HG03066 (cell line): ENCODE measurements at regions not wholly inside any gene's neighbourhood (a gene's known extent, or its start where the extent isn't known, plus 50 kb on each side); places are given as distances from the start of the nearest gene placed in this dataset.
"Not testable (repeated sequence)": the region's sequence is repeated elsewhere in the genome, so short reads cannot be mapped to it uniquely, and the experiment has no call there.

Source experiments
- ATAC-seq: cut with Tn5 transposase; IDR thresholded peaks from one replicate; pipeline ENCODE4 v1.9.1; 2021; ENCODE audit warnings: low read depth; ENCODE audit not compliant: unreplicated experiment

DNA sequence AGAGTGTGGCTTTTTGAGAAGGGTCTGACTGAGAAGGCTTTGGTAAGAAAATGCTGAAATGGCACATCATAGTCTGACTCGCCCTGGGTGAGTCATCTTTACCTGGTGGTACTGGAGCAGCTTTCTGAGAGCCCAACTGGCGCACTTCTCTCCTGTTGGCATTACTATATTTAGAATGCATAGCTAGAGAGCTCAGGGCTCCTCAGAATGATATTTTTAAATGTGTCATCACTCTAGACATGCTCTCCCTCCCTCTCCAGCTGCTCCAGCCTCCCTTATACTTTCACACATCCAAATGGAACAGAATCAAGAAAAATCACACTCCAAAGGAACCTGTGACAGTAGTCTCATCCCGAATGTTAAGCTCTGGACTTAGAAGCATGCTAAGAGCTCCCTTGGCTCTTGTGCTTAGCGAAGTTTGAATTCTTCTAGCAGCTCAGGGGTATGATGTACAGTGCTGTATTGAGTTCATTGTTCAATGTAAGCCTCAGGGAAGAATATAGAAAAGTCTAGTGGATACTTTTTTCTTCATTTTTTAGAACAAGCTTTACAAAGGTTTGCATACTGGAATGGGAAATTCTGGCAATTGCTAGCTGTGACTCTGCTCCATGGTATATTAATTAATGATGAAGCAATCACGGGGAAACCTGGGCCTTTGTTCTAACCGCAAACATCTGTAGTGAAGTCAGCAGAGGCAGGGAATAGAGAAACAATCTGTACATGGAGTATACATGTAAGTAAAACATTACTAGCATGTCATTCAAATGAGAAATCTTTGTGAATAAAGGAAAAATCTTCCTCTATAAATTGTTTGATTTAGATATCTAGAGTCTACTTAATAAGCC, 751.2 kb upstream of the NRXN1 start:
- ATAC-seq = no peak

DNA sequence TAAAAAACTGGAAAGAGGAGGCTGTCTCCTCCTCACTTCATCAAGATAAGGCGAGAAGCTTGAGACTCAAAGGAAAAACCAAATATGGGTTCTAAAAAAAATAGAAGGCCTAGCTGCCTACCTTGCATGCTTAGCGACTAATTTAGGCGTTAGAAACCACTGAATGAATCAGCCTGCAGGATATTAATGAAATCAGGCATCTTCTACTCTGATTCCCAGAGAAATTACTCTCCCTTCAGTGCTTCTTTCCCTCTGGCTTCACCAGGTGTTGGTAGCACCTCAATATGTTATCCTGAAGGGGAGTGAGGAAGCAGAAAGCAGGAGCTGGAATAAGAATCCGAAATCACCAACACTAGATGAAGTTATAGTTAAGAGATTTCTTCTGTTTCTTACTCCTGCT, 749.8 kb upstream of the NRXN1 start:
- ATAC-seq = no peak

DNA sequence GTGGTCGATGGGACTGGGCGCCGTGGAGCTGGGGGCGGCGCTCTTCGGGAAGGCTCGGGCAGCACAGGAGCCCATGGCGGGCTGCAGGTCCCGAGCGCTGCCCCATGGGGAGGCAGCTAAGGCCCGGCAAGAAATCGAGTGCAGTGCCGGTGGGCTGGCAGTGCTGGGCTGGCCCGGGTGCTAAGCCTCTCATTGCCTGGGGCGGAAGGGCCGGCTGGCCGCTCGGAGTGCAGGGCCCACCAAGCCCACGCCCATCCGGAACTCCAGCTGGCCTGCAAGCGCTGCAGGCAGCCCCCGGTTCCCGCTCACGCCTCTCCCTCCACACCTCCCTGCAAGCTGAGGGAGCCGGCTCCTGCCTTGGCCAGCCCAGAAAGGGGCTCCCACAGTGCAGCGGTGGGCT, 748.4 kb upstream of the NRXN1 start:
- no peak for ATAC-seq

DNA sequence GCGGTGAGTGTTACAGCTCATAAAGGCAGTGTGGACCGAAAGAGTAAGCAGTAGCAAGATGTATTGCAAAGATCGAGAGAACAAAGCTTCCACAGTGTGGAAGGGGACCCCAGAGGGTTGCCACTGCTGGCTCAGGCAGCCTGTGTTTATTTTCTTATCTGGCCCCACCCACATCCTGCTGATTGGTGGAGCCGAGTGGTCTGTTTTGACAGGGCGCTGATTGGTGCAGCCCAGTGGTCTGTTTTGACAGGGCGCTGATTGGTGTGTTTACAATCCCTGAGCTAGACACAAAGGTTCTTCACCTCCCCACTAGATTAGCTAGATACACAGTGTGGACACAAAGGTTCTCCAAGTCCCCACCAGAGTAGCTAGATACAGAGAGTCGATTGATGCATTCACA, 747.8 kb upstream of the NRXN1 start:
- not testable (repeated sequence) for ATAC-seq

DNA sequence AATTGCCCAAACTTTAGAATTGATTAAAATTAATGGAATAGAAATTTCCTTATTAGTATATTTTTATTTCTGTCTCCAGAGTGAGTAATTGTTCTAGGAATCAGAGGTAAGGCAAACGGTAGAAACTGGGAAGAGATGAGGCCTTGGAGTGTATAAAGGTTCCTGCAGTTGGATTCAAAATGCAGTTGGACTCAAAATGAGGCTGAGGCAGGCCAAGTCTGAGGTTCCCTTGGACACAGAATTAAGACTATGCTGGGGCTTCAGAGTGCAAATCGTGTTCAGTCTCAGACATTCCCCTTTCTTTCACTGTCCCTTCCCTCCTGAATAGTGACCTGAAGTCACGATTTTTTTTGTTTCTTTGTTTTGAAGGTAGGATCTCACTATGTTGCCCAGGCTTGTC, 746.9 kb upstream of the NRXN1 start:
- ATAC-seq = no peak

DNA sequence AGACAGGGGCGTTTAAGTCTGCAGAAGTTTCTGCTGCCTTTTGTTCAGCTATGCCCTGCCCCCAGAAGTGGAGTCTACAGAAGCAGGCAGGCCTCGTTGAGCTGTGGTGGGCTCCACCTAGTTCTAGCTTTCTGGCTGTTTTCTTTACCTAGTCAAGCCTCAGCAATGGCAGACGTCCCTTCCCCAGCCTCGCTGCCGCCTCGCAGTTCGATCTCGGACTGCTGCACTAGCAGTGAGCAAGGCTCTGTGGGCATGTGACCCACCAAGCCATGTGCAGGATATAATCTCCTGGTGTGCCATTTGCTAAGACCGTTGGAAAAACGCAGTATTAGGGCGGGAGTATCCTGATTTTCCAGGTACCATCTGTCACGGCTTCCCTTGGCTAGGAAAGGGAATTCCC, 742.7 kb upstream of the NRXN1 start:
- ATAC-seq = not testable (repeated sequence)

DNA sequence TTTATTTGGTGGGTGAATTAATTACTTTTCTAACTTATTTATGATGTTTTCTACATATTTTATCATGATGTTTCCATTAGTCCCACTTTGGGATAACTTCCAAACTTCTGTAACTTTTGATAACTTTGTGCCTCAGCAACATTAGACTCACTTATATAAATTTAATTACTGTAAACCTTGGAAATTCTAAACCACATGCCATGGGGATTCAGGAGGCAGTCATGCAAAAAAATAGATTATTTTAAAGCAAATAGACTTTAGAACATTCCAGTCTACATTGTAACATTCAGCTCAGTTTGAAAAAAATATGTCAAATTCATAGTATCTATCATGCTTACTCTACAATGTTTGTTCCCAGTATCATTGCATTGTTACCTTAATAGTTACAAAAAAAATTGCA, 728.5 kb upstream of the NRXN1 start:
- no peak for ATAC-seq

DNA sequence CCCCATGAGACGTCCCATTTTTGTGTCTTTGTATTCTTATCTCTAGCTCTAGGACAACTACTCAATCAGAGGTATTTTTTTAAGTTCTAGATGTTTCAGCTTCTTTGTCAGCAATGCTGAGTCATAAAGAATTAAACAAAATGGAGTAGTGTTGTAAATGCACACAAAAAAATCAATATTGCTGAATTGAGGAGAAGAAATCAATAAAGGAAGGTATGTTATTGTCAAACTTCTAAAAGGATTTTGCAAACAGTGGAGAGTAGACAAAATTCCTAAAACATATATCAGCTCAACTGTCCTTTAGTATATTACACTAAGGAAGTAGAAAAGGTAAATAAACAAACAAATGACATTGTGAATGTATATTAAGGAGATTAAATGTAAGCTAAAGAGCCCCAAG, 726.1 kb upstream of the NRXN1 start:
- no peak for ATAC-seq

DNA sequence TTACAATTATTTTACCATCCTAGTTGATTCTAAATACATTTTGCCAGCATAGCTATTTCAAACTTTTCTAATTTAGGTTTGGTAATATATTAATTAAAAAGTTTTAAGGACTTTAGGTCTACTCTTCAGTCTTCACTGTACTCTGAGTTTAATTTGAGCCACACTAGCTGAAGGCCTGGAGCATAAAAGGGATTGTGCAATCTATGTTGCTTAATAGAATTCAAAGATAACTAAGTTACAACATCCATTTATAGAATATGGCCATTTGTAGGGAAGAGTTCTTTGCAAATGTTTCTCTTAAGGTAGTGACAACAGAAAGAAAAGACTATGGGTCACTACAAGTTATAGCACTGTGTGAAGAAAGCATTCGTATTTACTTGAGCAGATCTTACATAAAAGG, 702.2 kb upstream of the NRXN1 start:
- no peak for ATAC-seq

DNA sequence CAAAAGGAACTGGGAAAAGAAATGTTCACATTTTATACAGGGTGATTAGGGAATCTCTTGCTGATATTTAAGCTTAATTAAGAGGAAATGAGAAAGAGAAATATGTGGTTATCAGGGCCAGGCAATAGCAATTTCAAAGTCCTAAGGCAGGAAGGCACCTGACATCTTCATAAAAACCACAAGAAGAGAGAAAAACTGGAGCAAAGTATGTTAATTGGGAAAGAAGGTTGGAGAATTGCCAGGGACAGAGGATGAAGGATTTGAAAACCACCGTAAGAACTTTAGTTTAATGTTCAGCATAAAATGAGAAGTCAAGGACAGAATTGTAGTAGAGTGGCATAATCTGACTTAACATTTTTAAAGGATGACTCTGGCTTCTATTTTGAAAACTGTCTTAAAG, 691.8 kb upstream of the NRXN1 start:
- no peak for ATAC-seq

DNA sequence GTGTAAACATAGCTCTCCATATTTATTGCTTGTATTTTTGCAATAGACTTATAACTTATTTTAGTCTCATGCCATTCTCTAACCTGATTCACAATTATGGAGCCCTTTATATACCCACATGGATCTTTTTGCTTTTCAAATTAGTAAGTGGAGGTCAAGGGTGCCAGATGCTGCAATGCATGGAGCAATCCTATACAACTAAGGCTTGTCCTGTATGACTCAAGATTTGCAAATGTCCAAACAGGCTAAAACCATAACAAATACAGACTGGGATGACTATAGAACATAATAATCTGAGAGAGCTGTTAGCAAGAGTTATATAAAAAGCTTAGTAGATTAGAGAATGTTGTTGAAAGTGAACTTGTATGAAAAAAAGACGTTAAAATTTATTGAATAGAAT, 690.4 kb upstream of the NRXN1 start:
- ATAC-seq = no peak

DNA sequence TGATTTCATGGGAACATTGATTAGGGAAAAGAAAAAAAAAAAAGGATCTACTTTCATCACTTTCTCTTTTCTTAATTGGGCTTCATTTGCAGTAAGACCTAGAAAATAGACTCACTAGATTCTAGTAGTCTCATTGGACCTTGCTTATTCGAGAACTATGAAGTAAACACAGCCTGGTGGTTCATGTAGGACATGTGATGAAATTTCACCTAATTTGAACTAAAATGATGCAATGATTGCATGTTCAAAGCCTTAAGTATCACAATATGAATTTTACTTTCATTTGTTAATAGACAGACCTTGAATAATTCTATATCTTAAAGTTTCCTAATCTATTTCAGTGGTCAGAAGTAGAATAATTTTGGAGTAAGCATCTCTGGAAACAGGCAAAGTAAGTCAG, 688.9 kb upstream of the NRXN1 start:
- no peak for ATAC-seq

DNA sequence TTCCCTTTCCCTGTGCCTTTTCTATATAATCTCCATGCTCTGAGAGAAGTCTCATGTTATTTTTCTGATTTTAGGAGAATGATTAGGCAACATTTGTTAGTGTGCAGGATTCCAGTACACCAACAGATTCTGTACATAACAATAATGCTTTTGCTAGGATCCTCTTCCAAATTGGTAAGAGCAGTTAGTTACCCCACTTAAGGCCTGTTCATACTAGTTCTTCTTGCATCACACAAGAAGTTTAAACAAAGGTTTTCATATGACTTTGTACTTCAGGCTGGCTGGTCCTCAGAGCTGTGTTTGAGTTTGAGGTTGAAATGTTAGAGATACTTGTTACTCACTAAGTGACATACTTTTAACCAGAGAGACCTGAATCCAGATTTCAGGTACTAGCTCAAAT, 686.9 kb upstream of the NRXN1 start:
- no peak for ATAC-seq

DNA sequence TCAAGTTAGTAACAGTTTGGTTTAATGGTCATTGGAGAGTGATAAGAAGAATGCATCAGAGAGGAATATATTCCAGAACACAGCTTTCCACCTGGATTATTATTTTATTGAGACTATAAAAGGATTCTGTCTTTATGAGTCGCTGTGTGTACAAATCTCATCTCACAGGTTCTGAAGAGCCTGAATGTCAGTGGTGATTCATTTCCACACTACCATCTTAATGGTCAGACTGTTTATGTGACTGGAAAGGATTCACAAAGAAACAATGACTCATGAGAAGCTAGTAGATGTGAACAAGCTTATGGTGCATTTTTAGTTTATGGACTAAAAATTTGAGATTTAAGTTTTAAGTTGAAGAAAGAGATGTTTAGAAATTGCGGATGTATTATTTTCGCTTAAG, 685.4 kb upstream of the NRXN1 start:
- ATAC-seq = no peak

DNA sequence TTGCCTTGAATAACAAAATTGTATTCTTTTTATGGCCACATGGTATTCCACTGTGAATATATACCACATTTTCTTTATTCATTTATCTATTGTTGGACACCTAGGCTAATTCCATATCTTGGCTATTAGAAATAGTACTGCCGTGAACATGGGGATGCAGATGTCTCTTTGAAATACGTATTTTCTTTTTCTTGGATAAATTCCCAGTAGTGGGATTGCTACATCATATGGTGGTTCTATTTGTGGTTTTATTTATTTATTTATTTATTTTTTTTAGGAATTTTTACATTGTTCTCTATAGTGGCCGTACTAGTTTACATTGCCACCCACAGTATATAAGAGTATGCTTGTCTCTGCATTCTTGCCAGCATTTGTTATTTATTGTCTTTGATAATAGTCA, 679.8 kb upstream of the NRXN1 start:
- no peak for ATAC-seq

DNA sequence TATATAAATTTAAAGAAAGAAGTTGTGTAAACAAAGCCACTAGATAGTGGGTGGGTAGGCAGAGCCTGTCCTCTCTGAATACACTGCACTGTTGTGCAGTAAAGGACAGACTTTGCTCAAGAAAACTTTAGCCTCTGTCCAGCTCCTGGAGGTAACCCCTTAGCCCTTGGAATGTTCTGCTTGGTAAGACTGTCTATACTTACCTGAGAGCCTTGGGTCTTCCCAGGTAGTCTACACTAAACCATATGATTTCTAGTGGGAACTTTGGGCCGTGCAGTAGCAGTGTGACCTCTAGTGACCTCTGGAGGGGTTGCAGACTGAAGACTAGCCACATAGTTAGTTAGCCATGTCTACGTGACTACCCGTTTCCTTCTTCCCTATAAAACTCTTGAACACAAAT, 678.3 kb upstream of the NRXN1 start:
- ATAC-seq = no peak

DNA sequence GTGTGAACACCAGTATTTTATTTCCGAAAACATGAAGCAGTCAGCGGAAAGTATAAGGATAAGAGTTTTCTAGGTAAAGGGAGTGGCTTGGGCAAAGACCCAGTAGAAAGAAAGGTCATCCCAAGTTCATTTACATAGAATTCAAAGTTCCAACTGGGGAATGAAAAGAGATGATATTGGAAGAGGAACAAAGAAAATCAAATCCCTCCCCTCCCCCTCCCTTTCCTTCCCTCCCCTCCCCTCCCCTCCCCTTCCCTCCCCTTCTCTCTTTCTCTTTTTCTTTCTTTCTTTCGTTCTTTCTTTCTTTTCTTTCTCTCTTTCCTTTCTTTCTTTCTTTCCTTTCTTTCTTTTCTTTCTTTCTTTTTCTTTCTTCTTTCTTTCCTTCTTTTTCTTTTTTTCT, 675.7 kb upstream of the NRXN1 start:
- no peak for ATAC-seq

DNA sequence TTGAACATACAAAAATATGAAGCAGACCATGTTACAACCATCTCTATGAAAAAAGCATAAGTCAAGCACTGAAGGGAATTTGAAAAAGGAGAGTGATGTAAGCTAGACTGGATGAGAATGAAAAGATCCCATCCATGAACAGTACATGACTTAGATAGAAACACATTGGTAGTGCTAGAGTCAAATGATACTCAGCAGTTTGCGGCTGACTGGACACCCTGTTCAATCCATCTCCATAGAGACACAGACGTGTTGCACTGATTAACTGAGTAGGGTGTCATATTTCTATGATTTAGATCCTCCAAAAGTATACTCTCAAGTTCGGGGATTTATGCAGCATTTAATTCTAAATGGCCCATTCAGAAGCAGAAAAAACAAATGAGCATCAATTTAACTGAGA, 674.3 kb upstream of the NRXN1 start:
- ATAC-seq = no peak

DNA sequence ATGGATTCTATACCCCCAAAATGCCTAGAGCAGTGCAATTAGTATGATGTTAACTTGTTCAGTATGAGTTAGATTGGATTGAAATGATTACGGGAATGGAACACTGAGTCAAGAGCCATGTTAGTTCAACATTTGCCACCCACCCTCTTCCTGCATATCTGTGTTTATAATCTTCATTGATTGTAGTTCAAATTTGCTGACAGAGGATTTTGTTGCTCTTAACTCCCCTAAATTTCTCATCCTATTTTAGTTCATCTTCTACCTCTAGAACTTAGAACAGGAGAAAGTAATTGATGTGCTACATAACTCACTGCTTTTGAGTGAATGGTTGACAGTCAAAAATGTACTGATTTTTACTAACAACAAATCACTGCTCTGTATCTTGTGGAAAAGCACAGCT, 673.5 kb upstream of the NRXN1 start:
- ATAC-seq = no peak

DNA sequence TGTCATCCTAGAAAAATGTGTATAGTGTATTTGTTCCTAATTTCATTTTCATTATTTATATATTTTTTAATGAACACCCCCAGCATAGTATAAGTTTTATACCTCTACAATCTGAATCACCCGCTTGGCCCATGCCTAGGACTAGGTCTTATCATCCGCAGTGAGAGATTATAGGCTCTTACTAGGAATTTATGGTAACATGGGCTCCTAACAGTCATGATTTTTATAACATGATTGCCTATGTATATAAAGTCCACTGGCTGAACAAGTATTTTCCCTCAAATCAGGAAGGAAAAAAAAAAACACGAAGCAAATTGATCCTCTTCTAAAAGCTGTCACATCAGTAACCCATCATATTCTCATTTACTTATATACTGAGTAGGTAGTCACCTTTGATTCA, 666.1 kb upstream of the NRXN1 start:
- no peak for ATAC-seq

DNA sequence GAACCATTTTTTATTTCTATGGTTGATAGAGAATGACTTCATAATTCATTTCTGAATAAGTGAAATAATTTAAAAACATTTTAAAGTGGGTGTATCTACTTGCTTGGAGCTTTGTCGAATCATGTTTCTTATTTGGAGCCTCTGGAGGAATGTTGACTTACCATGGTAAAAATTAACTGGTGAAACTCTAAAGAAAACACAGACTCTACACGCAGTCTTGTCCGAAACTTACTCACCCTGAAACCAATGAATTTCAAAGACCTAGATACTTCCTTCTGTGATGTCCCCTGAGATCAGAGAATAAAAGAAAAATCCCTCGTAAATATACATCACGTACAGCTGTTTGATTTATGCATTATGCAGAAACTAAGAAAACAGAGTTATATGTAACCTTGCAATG, 665.2 kb upstream of the NRXN1 start:
- no peak for ATAC-seq

DNA sequence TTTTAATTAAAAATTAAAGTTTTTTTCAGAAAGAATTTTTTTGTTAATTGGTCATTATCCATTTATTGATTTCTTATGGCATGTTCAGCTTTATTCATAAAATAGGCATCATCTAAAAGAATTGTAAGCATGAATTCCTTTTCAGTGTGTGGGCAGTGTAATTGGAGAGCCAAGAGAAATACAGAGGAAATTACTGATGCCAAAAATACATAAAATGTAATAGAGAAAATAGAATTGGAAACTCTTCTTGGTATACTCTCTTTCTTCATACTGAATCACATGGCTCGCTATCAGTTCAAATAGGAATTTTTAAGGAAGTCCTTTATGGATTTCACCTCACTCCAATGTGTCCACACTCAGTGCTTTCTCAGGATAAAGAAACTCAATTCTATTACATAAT, 663.6 kb upstream of the NRXN1 start:
- ATAC-seq = no peak

DNA sequence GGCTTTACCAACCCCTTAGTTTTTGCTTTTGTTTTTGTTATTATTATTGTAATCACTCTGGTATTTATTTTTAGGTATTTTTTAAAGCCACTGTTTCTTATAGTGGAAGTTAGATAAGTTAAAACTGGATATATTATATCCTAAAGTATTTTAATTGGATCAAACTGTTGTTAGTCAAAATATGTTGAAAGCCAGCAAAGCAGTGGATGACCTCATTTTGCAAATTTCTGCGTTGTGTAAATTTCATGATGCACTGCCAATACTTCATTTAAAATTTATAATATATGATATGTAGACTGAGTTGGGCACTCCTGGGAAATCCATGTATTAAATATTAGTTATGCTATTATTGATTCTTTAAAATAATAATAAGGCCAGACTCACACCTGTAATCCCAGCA, 661.7 kb upstream of the NRXN1 start:
- no peak for ATAC-seq
